AG10803 (cell line): ENCODE measurements at regions not wholly inside any gene's neighbourhood (a gene's known extent, or its start where the extent isn't known, plus 50 kb on each side); places are given as distances from the start of the nearest gene placed in this dataset.

ENCODE experiments used
- DNase-seq: peaks from one replicate; pipeline ENCODE4 v3.0.0; 2010; ENCODE audit warnings: low read depth
- H3K4me3 ChIP-seq: 2 replicates; pipeline ENCODE4 v1.5.1; 2011; ENCODE audit warnings: mild to moderate bottlenecking, low read length, control low read depth
- CTCF ChIP-seq: conservative IDR thresholded peaks from 2 replicates; pipeline ENCODE4 v1.5.1; 2011; ENCODE audit warnings: mild to moderate bottlenecking, low read length, control low read depth, inconsistent platforms

- DNase-seq: no peak
- no peak overlapping the region for H3K4me3 ChIP-seq
- no peak for TF ChIP-seq CTCF
Observed at GRCh38 chr3:127367593-127367992, 79.7 kb upstream of the PRR20G start.

GRCh38 chr3:127366383-127366782 lies 78.5 kb upstream of the PRR20G start:
- H3K4me3 ChIP-seq: no peak overlapping the region
- peak; percentile 31 for TF ChIP-seq CTCF
- DNase-seq: no peak

GRCh38 chr3:127365163-127365798 lies 77.4 kb upstream of the PRR20G start:
- no peak for TF ChIP-seq CTCF
- no peak for DNase-seq

GRCh38 chr3:127363891-127364290 lies 76.0 kb upstream of the PRR20G start:
- DNase-seq: no peak
- no peak for TF ChIP-seq CTCF
- H3K4me3 ChIP-seq: no peak overlapping the region

More at GRCh38 chr3:127365163-127365798, 77.4 kb upstream of the PRR20G start:
- H3K4me3 ChIP-seq: no peak overlapping the region

- no peak for TF ChIP-seq CTCF
- no peak for DNase-seq
- no peak overlapping the region for H3K4me3 ChIP-seq
Observed at GRCh38 chr3:127363171-127363570, 75.3 kb upstream of the PRR20G start.

- no peak for DNase-seq
- no peak overlapping the region for H3K4me3 ChIP-seq
- no peak for TF ChIP-seq CTCF
Observed at GRCh38 chr3:127360647-127361046, 72.8 kb upstream of the PRR20G start.

- H3K4me3 ChIP-seq: no peak overlapping the region
- no peak for TF ChIP-seq CTCF
- DNase-seq: no peak
Observed at GRCh38 chr3:127358641-127359040, 70.8 kb upstream of the PRR20G start.
